ENCODE measurements at regions not wholly inside any gene's neighbourhood (a gene's known extent, or its start where the extent isn't known, plus 50 kb on each side); places are given as distances from the start of the nearest gene placed in this dataset.
A peak's percentile ranks its signal among the peaks of the same experiment; 100 is the strongest.
"Not testable (repeated sequence)": the region's sequence is repeated elsewhere in the genome, so short reads cannot be mapped to it uniquely, and the experiment has no call there.

DNA sequence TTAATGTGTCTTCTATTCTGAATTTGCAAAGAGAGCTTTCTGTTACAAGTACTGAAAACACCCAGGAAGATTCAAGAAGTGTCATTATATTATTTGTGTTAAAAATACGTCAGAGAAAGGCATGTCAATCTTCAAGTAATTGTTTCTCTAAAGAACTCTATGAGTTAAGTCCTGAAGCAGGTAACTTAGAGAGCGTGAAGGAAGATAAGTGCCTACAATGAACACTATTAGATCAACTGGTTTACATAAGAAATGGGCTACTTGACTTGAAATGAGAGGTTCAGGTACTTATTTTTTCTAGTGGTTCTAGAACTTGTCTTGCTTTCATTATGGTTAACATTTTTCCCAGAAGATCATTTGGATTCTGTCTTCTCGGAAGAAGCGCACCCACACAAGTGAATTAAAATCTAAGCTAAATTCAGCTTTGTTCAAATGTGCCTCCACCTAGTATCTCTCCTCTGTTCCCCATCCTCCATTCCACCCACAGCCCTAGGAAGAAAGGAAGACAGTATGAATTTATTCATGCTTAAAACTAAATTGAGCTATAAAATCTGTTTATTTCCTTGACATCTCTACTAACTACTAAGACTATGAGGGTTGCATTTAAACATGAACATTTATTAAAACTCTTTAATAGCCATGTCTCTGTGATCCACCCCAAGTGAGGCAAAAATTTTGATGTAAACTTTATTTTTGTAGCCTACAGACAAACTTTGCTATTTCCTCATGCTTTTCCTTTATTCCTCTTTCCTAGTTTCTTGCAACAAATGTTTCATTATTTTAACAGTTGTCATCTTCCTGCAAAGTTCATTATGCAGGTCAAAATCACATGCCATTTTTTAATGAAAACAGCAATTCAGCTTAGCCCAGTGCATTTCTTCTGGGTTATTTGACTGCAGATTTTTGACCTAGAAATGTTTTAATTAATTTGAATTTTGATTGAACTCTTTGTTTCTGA is 206.8 kb downstream of the KCNJ2 start:
- DNase-seq = peak; percentile 65

GRCh38 chr17:70377654-70378053 is 208.3 kb downstream of the KCNJ2 start:
- no peak for DNase-seq

DNA sequence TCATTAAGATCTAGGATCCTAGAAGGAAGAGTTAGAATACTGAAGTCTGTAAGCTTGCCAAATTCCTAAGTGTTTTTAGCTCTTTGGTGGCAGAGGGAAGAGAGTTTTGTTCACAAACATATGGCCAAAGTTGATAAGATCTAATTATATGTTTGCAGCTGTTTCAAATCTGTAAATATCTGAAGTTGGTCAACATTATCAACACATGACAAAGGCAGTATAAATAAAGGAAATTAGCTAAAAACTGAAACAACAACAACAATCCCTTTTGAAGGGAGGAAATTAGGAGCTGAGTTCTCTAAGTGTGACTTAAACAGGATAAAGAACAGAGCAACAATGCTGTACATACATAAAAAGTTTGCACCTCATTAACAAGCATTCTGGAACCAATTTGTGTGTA is 208.7 kb downstream of the KCNJ2 start:
- no peak for DNase-seq

DNA sequence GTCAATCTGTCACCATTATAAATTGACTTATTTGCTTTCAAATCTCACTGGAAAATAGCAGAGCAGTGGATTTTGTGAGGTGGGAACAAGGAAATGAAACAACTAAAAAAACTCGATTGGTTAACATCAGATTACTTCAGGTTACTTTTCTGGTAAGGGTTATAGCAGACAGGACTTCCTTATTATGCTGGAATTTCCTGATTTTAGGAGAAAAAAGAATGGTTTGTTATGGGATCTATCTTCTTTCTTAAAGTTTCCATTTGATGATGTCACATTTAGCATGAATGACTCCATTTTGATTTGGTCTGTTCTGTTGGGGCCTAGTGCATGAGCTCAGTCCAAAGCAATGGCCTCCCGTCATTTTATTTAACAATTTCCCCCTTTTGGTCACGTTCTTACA is 210.6 kb downstream of the KCNJ2 start:
- peak; percentile 71 for DNase-seq

DNA sequence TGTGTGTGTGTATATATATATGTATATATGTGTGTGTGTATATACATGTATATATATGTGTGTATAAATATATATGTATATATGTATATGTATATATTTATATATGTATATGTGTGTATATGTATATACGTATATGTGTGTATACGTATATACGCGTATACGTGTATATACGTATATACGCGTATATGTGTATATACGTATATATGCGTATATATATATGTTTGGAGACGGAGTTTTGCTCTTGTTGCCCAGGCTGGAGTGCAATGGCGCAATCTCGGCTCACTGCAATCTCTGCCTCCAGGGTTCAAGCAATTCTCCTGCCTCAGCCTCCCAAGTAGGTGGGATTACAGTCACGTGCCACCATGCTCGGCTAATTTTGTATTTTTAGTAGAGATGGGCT is 212.6 kb downstream of the KCNJ2 start:
- not testable (repeated sequence) for DNase-seq

DNA sequence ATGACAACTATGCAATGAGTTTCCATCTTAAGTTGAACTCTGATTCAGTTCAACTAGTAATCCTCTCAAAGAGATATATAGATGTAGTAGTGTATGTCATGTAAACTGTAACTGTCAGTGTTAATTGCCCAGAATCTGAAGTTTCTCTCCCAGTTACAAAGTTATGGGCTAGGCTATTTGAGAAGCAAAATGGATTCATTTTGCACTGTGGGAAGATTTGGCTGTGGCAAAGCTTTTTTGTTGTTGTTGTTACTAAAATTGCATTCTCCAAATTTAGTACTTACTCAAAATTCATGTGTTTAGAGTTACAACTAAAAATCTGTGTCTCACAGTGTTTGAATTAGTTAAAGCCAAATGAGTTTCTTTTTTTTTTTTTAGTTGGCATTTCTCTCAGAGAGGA is 219.0 kb downstream of the KCNJ2 start:
- no peak for DNase-seq

DNA sequence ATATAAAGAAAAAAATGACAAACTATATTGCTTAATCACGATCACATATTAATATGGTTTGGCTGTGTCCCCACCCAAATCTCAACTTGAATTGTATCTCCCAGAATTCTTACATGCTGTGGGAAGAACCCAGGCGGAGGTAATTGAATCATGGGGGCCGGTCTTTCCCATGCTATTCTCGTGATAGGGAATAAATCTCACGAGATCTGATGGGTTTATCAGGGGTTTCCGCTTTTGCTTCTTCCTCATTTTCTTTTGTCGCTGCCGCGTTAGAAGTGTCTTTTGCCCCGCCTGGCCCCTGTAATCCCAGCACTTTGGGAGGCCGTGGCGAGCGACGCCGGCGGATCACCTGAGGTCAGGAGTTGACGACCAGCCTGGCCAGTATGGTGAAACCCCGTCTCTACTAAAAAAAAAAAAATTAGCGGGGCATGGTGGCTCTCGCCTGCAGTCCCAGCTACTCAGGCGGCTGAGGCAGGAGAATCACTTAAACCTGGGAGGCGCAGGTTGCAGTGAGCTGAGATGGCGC is 220.0 kb downstream of the KCNJ2 start:
- not testable (repeated sequence) for DNase-seq

DNA sequence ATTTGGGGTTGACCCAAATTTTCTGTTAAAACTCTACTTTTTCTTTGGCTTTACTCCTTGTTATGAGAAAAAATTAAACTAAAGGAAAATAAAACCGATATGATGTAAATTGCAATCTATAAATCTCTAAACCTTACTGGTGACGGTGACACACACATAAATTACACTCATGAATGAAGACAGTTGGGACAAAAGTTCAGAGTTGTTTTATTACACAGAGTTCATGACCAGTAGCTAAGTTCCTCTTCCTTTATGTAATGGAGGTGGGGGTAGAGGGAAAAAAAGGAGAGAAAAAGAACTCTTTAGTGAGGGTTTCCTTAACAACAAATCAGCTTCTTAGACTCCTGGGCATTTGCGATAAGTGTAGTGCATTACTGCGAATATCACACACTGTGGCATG is 220.7 kb downstream of the KCNJ2 start:
- DNase-seq = peak; percentile 27

- DNase-seq = no peak
Observed at GRCh38 chr17:70394473-70395232, 225.3 kb downstream of the KCNJ2 start.

- peak; percentile 91 for DNase-seq
Observed at GRCh38 chr17:70405492-70406220, 236.3 kb downstream of the KCNJ2 start.

DNA sequence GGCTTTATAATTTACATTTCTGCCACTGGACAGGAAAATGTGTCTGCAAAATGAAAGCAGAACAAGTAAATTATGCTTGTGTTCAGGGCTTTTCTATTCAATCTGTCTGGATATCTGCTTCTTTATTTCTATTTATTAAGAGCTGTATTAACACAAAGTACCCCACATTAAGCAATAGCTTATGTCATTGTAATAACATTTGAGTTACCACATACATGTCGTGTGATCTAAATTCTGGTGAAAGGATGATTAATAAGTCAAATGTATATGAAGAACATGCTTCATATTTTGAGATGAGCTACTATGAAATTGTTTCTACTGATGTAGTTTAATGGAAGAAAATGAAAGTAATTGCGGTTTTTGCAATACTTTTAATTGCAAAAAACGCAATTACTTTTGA is 238.2 kb downstream of the KCNJ2 start:
- DNase-seq = peak; percentile 93

GRCh38 chr17:70408768-70409167 is 239.4 kb downstream of the KCNJ2 start:
- DNase-seq = no peak

- DNase-seq = no peak
Observed at GRCh38 chr17:70414300-70414699, 245.0 kb downstream of the KCNJ2 start.

GRCh38 chr17:70420861-70421445 is 251.6 kb downstream of the KCNJ2 start:
- no peak for DNase-seq

- DNase-seq = no peak
Observed at GRCh38 chr17:70422862-70423261, 253.5 kb downstream of the KCNJ2 start.

DNA sequence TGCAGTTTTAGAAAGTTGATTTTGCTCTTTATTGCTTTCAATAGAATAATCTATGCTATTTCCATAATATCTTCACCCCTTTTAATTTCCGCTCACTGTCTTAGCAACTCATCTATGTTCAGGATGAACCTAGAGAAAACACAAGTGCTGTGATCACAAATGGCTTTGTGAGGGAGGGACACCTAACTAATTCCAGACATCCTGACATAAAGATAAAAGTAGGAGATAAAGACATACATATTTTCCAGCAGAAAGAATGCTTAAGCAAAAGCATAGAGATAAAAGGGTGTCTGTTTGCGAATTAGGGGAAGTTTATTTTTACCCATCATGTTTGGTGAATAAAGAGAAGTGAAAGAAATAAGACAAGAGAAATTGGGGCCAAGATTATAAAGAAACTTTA is 254.2 kb downstream of the KCNJ2 start:
- DNase-seq = peak; percentile 19

- DNase-seq = no peak
Observed at GRCh38 chr17:70426752-70427151, 257.4 kb downstream of the KCNJ2 start.

GRCh38 chr17:70434536-70435490 is 265.5 kb downstream of the KCNJ2 start:
- no peak for DNase-seq

DNA sequence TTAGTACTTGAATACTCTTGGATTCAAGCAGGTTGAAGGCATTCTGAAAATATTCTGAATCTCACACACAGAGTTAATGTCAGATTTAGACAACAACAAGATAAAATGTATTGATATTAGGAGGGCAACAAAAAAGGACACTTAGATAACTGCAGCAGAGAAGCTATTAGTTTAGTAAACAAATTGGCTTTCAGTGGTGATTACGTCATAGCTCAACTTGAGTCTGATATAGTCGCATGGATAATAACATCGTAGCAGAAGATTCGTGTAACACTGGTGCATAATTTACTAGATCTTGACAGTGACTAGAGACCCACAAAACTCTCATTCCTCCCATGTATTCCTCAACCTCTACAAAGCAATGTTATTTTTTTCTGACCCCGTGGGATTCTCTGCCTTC is 268.3 kb downstream of the KCNJ2 start:
- DNase-seq = no peak

- DNase-seq = no peak
Observed at GRCh38 chr17:70446446-70446845, 277.1 kb downstream of the KCNJ2 start.

DNA sequence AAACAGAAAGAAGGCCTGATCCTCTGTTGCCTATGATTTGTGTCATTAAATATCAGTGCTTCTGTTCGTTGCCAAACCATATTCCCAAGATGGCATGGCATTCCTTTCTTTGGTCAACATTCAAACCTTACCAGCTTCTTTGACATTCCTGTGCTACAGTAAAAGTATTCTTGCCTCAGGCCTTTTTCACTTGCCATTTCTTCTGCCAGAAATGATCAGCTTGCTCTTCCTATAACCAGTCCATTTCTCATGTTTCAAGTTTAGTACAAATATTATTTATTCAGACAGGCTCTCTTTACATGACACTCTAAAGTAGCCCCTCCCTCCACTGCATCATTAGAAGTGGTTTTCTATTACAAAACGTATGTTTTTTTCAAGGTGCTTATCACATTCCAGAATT is 278.3 kb downstream of the KCNJ2 start:
- no peak for DNase-seq
